ENCODE measurements at regions not wholly inside any gene's neighbourhood (a gene's known extent, or its start where the extent isn't known, plus 50 kb on each side); places are given as distances from the start of the nearest gene placed in this dataset.

GRCh38 chr13:106138620-106139019 lies 396.8 kb downstream of the EFNB2 start:
- no peak overlapping the region for H3K4me3 ChIP-seq (replicated peaks in 1 of 3)
- intact Hi-C loops (cut with DNase I) = no loop called here
- H3K27me3 ChIP-seq = no peaks in the 10 kb centered on the region
- no peaks in the 10 kb centered on the region for H3K9me3 ChIP-seq
- DNase-seq = no peak
- no peak overlapping the region for H3K27ac ChIP-seq
- TF ChIP-seq CTCF (IDR thresholded peaks at IDR 0.05) (no peak), POLR2A (IDR thresholded peaks at IDR 0.05) (no peak)
- no peaks in the 10 kb centered on the region for H3K36me3 ChIP-seq
- H3K4me1 ChIP-seq = no peaks in the 10 kb centered on the region

- Histone ChIP-seq H3K36me3 (no peaks in the 10 kb centered on the region), H3K9me3 (no peaks in the 10 kb centered on the region), H3K4me3 (replicated peaks in 1 of 3) (no peak overlapping the region), H3K27me3 (no peaks in the 10 kb centered on the region), H3K27ac (no peak overlapping the region), H3K4me1 (no peaks in the 10 kb centered on the region)
- intact Hi-C loops (cut with DNase I) = no loop called here
- no peak for DNase-seq
- no peak for TF ChIP-seq CTCF (IDR thresholded peaks at IDR 0.05)
- no peak for TF ChIP-seq POLR2A (IDR thresholded peaks at IDR 0.05)
- WGBS, 2 donors = 69 to 89% methylated on average over 2 of the region's 2 CpGs
These were observed 402.4 kb downstream of the EFNB2 start for GRCh38 chr13:106133025-106133424.

- Histone ChIP-seq H3K36me3 (no peaks in the 10 kb centered on the region), H3K4me3 (replicated peaks in 1 of 3) (no peak overlapping the region), H3K9me3 (no peaks in the 10 kb centered on the region), H3K4me1 (no peaks in the 10 kb centered on the region), H3K27ac (no peak overlapping the region), H3K27me3 (no peaks in the 10 kb centered on the region)
- WGBS, 2 donors = 81 to 89% methylated on average over 1 of the region's 1 CpG
- intact Hi-C loops (cut with DNase I) = no loop called here
- DNase-seq = no peak
- TF ChIP-seq POLR2A (IDR thresholded peaks at IDR 0.05) (no peak), CTCF (IDR thresholded peaks at IDR 0.05) (no peak)
These were observed 403.2 kb downstream of the EFNB2 start for GRCh38 chr13:106132216-106132615.

- Histone ChIP-seq H3K27ac (no peak overlapping the region), H3K4me1 (no peaks in the 10 kb centered on the region), H3K9me3 (no peaks in the 10 kb centered on the region), H3K27me3 (no peaks in the 10 kb centered on the region), H3K4me3 (replicated peaks in 1 of 3) (no peak overlapping the region), H3K36me3 (no peaks in the 10 kb centered on the region)
- DNase-seq = no peak
- 45 to 46% methylated on average over 2 of the region's 2 CpGs for WGBS, 2 donors
- intact Hi-C loops (cut with DNase I) = no loop called here
- no peak for TF ChIP-seq POLR2A (IDR thresholded peaks at IDR 0.05)
- no peak for TF ChIP-seq CTCF (IDR thresholded peaks at IDR 0.05)
These were observed 405.5 kb downstream of the EFNB2 start for GRCh38 chr13:106129993-106130392.

GRCh38 chr13:106129273-106129672 lies 406.2 kb downstream of the EFNB2 start:
- no peak overlapping the region for H3K27ac ChIP-seq
- H3K36me3 ChIP-seq = no peaks in the 10 kb centered on the region
- intact Hi-C loops (cut with DNase I) = no loop called here
- no peak for TF ChIP-seq CTCF (IDR thresholded peaks at IDR 0.05)
- TF ChIP-seq POLR2A (IDR thresholded peaks at IDR 0.05) = no peak
- H3K4me3 ChIP-seq (replicated peaks in 1 of 3) = no peak overlapping the region
- H3K27me3 ChIP-seq = no peaks in the 10 kb centered on the region
- WGBS, 2 donors = 91 to 95% methylated on average over 1 of the region's 1 CpG
- no peak for DNase-seq
- no peaks in the 10 kb centered on the region for H3K9me3 ChIP-seq
- H3K4me1 ChIP-seq = no peaks in the 10 kb centered on the region

All from thyroid gland (tissue), 4 donors.